ENCODE measurements at regions not wholly inside any gene's neighbourhood (a gene's known extent, or its start where the extent isn't known, plus 50 kb on each side); places are given as distances from the start of the nearest gene placed in this dataset.

DNA sequence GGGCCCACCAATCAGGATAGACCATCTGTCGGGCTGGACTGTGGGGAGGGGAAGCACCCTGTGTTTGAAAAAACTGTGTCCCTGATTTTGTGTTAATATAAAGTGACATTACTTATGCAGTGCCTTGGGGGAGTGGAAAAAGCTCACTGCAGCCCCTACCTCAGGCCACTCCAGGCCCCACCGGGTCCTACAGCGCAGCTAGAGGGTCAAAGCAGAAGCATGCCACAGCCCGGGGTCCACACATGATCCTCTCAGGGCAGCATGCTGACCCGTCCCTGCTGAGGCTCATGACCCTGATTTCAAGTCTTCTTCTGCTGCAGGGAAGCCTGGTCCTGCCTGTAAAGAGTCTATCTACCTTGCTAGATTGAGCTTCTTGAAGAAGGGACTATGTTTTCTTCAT lies 133.0 kb upstream of the PLCB4 start:
- no peaks in the 10 kb centered on the region for H3K9me3 ChIP-seq
- no peak for ATAC-seq
- H3K27ac ChIP-seq: no peak overlapping the region
- peaks cover 0 to 15% (median 0%) of the 10 kb centered on the region in 3 donors for H3K4me1 ChIP-seq
- H3K36me3 ChIP-seq: no peaks in the 10 kb centered on the region
- no peaks in the 10 kb centered on the region for H3K27me3 ChIP-seq
- TF ChIP-seq POLR2A (IDR thresholded peaks at IDR 0.05): no peak
- no peak for TF ChIP-seq CTCF (IDR thresholded peaks at IDR 0.05)
- no peak for TF ChIP-seq POLR2AphosphoS5 (IDR thresholded peaks at IDR 0.05)
- TF ChIP-seq EP300 (IDR thresholded peaks at IDR 0.05): no peak
- WGBS, 2 donors (ENCODE audit: low coverage in 1 of 2): 56% methylated on average over 3 of the region's 5 CpGs; no CpG with 5 or more reads in 1 of the 2 donors
- no peak overlapping the region for H3K4me3 ChIP-seq

GRCh38 chr20:8938532-8938931 lies 130.4 kb upstream of the PLCB4 start:
- Histone ChIP-seq H3K4me3 (no peak overlapping the region), H3K27me3 (no peaks in the 10 kb centered on the region), H3K27ac (no peak overlapping the region), H3K9me3 (no peaks in the 10 kb centered on the region), H3K36me3 (no peaks in the 10 kb centered on the region), H3K4me1 (peaks cover 0 to 10% (median 0%) of the 10 kb centered on the region in 3 donors)
- ATAC-seq: no peak
- 94 to 100% methylated on average over 1 of the region's 1 CpG for WGBS, 2 donors (ENCODE audit: low coverage in 1 of 2)
- no peak for TF ChIP-seq CTCF (IDR thresholded peaks at IDR 0.05)
- no peak for TF ChIP-seq POLR2A (IDR thresholded peaks at IDR 0.05)
- TF ChIP-seq EP300 (IDR thresholded peaks at IDR 0.05): no peak
- no peak for TF ChIP-seq POLR2AphosphoS5 (IDR thresholded peaks at IDR 0.05)

DNA sequence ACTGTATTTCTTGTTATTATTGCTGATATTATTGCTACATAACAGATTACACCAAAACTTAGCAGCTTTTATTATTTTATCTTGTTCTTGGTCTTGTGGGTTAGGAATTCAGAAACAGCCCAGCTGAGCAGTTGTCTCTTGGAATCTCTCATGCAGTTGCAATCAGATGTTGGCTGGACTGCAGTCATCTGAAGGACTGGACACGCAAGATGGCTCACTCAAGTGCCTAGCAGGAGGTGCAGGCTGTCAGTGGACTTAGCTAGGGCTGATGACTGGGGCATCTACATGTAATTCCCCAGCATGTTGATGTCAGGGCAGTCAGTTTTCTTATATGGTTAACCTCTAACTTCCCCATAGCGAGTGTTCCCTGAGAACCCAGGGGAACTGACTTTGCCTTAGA lies 128.6 kb upstream of the PLCB4 start:
- TF ChIP-seq POLR2A (IDR thresholded peaks at IDR 0.05) (no peak), EP300 (IDR thresholded peaks at IDR 0.05) (no peak), POLR2AphosphoS5 (IDR thresholded peaks at IDR 0.05) (no peak), CTCF (IDR thresholded peaks at IDR 0.05) (no peak)
- Histone ChIP-seq H3K36me3 (no peaks in the 10 kb centered on the region), H3K4me1 (peaks cover 0 to 20% (median 0%) of the 10 kb centered on the region in 3 donors), H3K27me3 (no peaks in the 10 kb centered on the region), H3K9me3 (no peaks in the 10 kb centered on the region), H3K27ac (no peak overlapping the region), H3K4me3 (no peak overlapping the region)
- 93% methylated on average over 2 of the region's 2 CpGs; no CpG with 5 or more reads in 1 of the 2 donors for WGBS, 2 donors (ENCODE audit: low coverage in 1 of 2)
- no peak for ATAC-seq

GRCh38 chr20:8943631-8944030 lies 125.3 kb upstream of the PLCB4 start:
- Histone ChIP-seq H3K27ac (no peak overlapping the region), H3K4me1 (peaks cover 7 to 49% (median 15%) of the 10 kb centered on the region in 3 donors), H3K36me3 (no peaks in the 10 kb centered on the region), H3K27me3 (no peaks in the 10 kb centered on the region), H3K4me3 (no peak overlapping the region), H3K9me3 (no peaks in the 10 kb centered on the region)
- no peak for ATAC-seq
- TF ChIP-seq CTCF (IDR thresholded peaks at IDR 0.05) (no peak), POLR2A (IDR thresholded peaks at IDR 0.05) (no peak), EP300 (IDR thresholded peaks at IDR 0.05) (no peak), POLR2AphosphoS5 (IDR thresholded peaks at IDR 0.05) (no peak)

DNA sequence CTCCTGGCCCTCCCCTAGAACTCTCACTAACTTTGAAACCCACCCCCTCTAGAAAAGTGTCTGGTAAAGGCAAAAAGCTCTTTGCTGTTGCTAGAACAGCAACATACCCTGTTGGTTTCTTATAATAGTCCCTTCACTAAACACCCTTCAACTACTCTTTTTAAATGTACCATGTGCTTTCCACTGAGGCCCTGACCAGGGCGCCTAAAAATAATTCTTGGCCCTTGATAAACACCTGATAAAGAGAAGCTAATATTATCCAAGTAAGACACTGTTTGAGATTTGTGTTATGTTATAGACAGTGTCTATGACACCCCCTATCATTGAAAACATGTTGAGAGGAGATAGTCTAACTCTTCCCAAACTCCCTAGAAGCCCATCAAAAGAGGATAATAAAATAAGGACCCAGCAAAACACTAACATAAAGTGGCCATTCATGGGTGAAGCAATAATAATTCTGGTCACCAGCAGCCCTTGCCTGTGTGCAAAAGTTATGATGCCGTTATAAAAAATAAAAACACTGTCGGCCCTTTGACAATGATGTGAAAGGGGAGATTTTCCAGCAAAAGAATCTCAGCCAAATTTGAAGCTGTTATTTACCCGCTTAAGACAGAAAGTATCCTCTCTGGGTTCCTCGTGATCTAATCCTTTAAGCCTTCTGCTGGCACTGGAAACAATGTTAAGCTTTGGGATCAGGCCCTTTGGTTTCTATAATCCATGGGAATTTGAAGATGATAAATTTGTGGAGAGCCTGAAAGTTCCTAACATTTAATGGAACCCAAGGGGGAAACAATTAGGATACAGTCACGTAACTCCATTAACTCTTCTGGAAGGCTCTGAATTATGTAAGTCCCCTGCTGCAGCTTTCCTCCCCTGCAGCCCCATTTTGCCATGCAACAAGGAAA lies 122.6 kb upstream of the PLCB4 start:
- peak; percentile 70 for ATAC-seq
- peak; percentile 86 for TF ChIP-seq POLR2AphosphoS5 (IDR thresholded peaks at IDR 0.05)
- no peak for TF ChIP-seq POLR2A (IDR thresholded peaks at IDR 0.05)
- Histone ChIP-seq H3K9me3 (no peaks in the 10 kb centered on the region), H3K27me3 (no peaks in the 10 kb centered on the region), H3K4me3 (no peak overlapping the region), H3K36me3 (no peaks in the 10 kb centered on the region), H3K27ac (peak overlapping the region; percentile 47 to 71 (median 68)), H3K4me1 (peaks cover 7 to 49% (median 15%) of the 10 kb centered on the region in 3 donors)
- WGBS, 2 donors (ENCODE audit: low coverage in 1 of 2): 28 to 37% methylated on average over 4 to 6 of the region's 6 CpGs
